Keratinocyte (primary cell): ENCODE measurements at regions not wholly inside any gene's neighbourhood (a gene's known extent, or its start where the extent isn't known, plus 50 kb on each side); places are given as distances from the start of the nearest gene placed in this dataset.

Experiments used
- DNase-seq: peaks from one replicate; pipeline ENCODE4 v3.0.0-alpha.2; 2011; ENCODE audit warnings: low read depth, missing footprints, low spot score
- FAIRE-seq: peaks from 2 replicates; lab custom pipeline; 2011; peaks lifted over from hg19 to GRCh38; lab: Jason Lieb, UNC
- H2AFZ ChIP-seq: 2 replicates; pipeline ENCODE4 v1.6.0; 2012; ENCODE audit warnings: low read length, control low read depth, inconsistent platforms; ENCODE audit not compliant: control insufficient read depth
- H3K27ac ChIP-seq: 2 replicates; pipeline ENCODE4 v1.5.1; 2011; ENCODE audit warnings: low read length; ENCODE audit not compliant: control insufficient read depth, insufficient read depth
- H3K27me3 ChIP-seq: 3 replicates; pipeline ENCODE4 v1.6.0; 2011; ENCODE audit warnings: low read length; ENCODE audit not compliant: control insufficient read depth, insufficient read depth; ENCODE audit errors: extremely low read depth
- H3K36me3 ChIP-seq, 2 experiments: 2 replicates in 1 of 2; 3 replicates in 1 of 2; pipeline ENCODE4 v1.5.1; 2011; ENCODE audit warnings: low read length in 2 of 2, mild to moderate bottlenecking in 1 of 2; ENCODE audit not compliant: control insufficient read depth in 2 of 2, insufficient read depth in 2 of 2; ENCODE audit errors: extremely low read depth in 1 of 2
- H3K4me1 ChIP-seq: 3 replicates; pipeline ENCODE4 v1.5.1; 2011; ENCODE audit warnings: low read length; ENCODE audit not compliant: control insufficient read depth, insufficient read depth; ENCODE audit errors: extremely low read depth
- H3K4me2 ChIP-seq: 3 replicates; pipeline ENCODE4 v1.6.0; 2011; ENCODE audit warnings: low read depth, low read length; ENCODE audit not compliant: control insufficient read depth, insufficient read depth; ENCODE audit errors: extremely low read depth
- H3K4me3 ChIP-seq, 3 experiments: fragments of 200-600 bp in 1 of 3; sonication (generic) in 1 of 3; 2 replicates in 2 of 3; 3 replicates in 1 of 3; pipeline ENCODE4 v1.5.1; 2011 to 2016; ENCODE audit warnings: low read length in 3 of 3, mild to moderate bottlenecking in 3 of 3, control low read depth in 2 of 3, inconsistent platforms in 1 of 3, low read depth in 1 of 3, mixed read lengths in 1 of 3, mixed run types in 1 of 3, moderate library complexity in 1 of 3; ENCODE audit not compliant: control insufficient read depth in 2 of 3, insufficient read depth in 2 of 3; ENCODE audit errors: extremely low read depth in 1 of 3
- H3K79me2 ChIP-seq: 2 replicates; pipeline ENCODE4 v1.6.0; 2012; ENCODE audit warnings: low read length; ENCODE audit not compliant: control insufficient read depth, insufficient read depth
- H3K9ac ChIP-seq: 3 replicates; pipeline ENCODE4 v1.6.0; 2011; ENCODE audit warnings: low read length; ENCODE audit not compliant: control insufficient read depth, insufficient read depth; ENCODE audit errors: extremely low read depth
- H3K9me1 ChIP-seq: 3 replicates; pipeline ENCODE4 v1.6.0; 2011; ENCODE audit warnings: low read length; ENCODE audit not compliant: control insufficient read depth, insufficient read depth; ENCODE audit errors: extremely low read depth
- H3K9me3 ChIP-seq: 2 replicates; pipeline ENCODE4 v1.5.1; 2012; ENCODE audit warnings: low read depth, low read length; ENCODE audit not compliant: control insufficient read depth
- H4K20me1 ChIP-seq: 3 replicates; pipeline ENCODE4 v1.6.0; 2011; ENCODE audit warnings: low read length; ENCODE audit not compliant: control insufficient read depth, insufficient read depth; ENCODE audit errors: extremely low read depth
- CTCF ChIP-seq, 3 experiments: IDR thresholded peaks in 1 of 3; conservative IDR thresholded peaks in 1 of 3; optimal IDR thresholded peaks in 1 of 3; 2 replicates in 2 of 3; 3 replicates in 1 of 3; pipeline versions ENCODE3 to v1.5.1; 2011; ENCODE audit warnings: low read length in 3 of 3, mild to moderate bottlenecking in 3 of 3, moderate library complexity in 2 of 3, control low read depth in 1 of 3, inconsistent platforms in 1 of 3; ENCODE audit not compliant: insufficient read depth in 2 of 3; ENCODE audit errors: extremely low read depth in 1 of 3
- EZH2 ChIP-seq: IDR thresholded peaks from one replicate; pipeline ENCODE4 v1.6.1; 2012; ENCODE audit warnings: inconsistent platforms, mild to moderate bottlenecking, low read length, moderate library complexity
- dilution Hi-C: fragments of 300-500 bp; cut with MboI; formaldehyde crosslinking; loops from one replicate; pipeline ENCODE4 v1.7.0; 2020; ENCODE audit warnings: low sequenced_read_pairs; ENCODE audit not compliant: extremely low pct_ligation_motif_present

GRCh38 chr13:107821492-107821891 is 393.8 kb downstream of the LIG4 start:
- Histone ChIP-seq H3K9ac (no peak overlapping the region), H3K4me2 (no peak overlapping the region), H2AFZ (no peak overlapping the region), H3K79me2 (no peaks in the 10 kb centered on the region), H4K20me1 (no peaks in the 10 kb centered on the region), H3K36me3 (no peaks in the 10 kb centered on the region), H3K4me1 (no peaks in the 10 kb centered on the region), H3K9me1 (no peaks in the 10 kb centered on the region), H3K27ac (no peak overlapping the region), H3K9me3 (peaks cover 2% of the 10 kb centered on the region), H3K27me3 (no peaks in the 10 kb centered on the region), H3K4me3 (no peak overlapping the region)
- TF ChIP-seq CTCF (optimal IDR thresholded peaks at IDR 0.05 in 1 of 3, IDR thresholded peaks at IDR 0.05 in 1 of 3, conservative IDR thresholded peaks at IDR 0.05 in 1 of 3; ENCODE audit: extremely low read depth in 1 of 3, insufficient read depth in 2 of 3, low read length in 3 of 3) (no peak), EZH2 (no peak)
- FAIRE-seq, result no peak
- no peak for DNase-seq
- dilution Hi-C loops, result no loop called here

- H3K4me2 ChIP-seq, result no peak overlapping the region
- no peak overlapping the region for H3K4me3 ChIP-seq
- H3K9ac ChIP-seq, result no peak overlapping the region
- FAIRE-seq (no peak), DNase-seq (no peak)
- no peak for TF ChIP-seq CTCF (optimal IDR thresholded peaks at IDR 0.05 in 1 of 3, IDR thresholded peaks at IDR 0.05 in 1 of 3, conservative IDR thresholded peaks at IDR 0.05 in 1 of 3; ENCODE audit: extremely low read depth in 1 of 3, insufficient read depth in 2 of 3, low read length in 3 of 3)
- TF ChIP-seq EZH2, result no peak
- H3K27ac ChIP-seq, result no peak overlapping the region
- no peaks in the 10 kb centered on the region for H3K9me1 ChIP-seq
- H3K79me2 ChIP-seq, result no peaks in the 10 kb centered on the region
- no peaks in the 10 kb centered on the region for H4K20me1 ChIP-seq
- no peaks in the 10 kb centered on the region for H3K27me3 ChIP-seq
- dilution Hi-C loops, result no loop called here
- no peak overlapping the region for H2AFZ ChIP-seq
- H3K9me3 ChIP-seq, result peaks cover 2% of the 10 kb centered on the region
- no peaks in the 10 kb centered on the region for H3K36me3 ChIP-seq
- H3K4me1 ChIP-seq, result no peaks in the 10 kb centered on the region
These were observed 396.3 kb downstream of the LIG4 start for GRCh38 chr13:107819071-107819470.
